Uterus (tissue), 2 donors: ENCODE measurements at regions not wholly inside any gene's neighbourhood (a gene's known extent, or its start where the extent isn't known, plus 50 kb on each side); places are given as distances from the start of the nearest gene placed in this dataset.

ENCODE experiments used
- CTCF ChIP-seq, 4 experiments: fragments of 200-600 bp in 2 of 4; fragments of 450-650 bp in 2 of 4; sonication (generic) in 2 of 4; IDR thresholded peaks; one replicate each; pipeline ENCODE4 v1.5.1; 2016 to 2019; ENCODE audit warnings: antibody characterized with exemption in 4 of 4, mild to moderate bottlenecking in 2 of 4, moderate library complexity in 1 of 4
- POLR2A ChIP-seq, 2 donors: fragments of 450-650 bp; IDR thresholded peaks; one replicate each; pipeline ENCODE4 v1.6.1; 2016; ENCODE audit warnings: antibody characterized with exemption in 2 of 2, mild to moderate bottlenecking in 1 of 2, moderate library complexity in 1 of 2

GRCh38 chr6:21327326-21328112 is 266.0 kb upstream of the SOX4 start:
- TF ChIP-seq POLR2A (IDR thresholded peaks at IDR 0.05) (no peak), CTCF (IDR thresholded peaks at IDR 0.05) (no peak)
